AG09309 (cell line): ENCODE measurements at regions not wholly inside any gene's neighbourhood (a gene's known extent, or its start where the extent isn't known, plus 50 kb on each side); places are given as distances from the start of the nearest gene placed in this dataset.

Experiments
- DNase-seq: peaks from one replicate; pipeline ENCODE4 v3.0.0-alpha.2; 2010; ENCODE audit warnings: low read depth
- H3K4me3 ChIP-seq: 2 replicates; pipeline ENCODE4 v1.5.1; 2011; ENCODE audit warnings: mild to moderate bottlenecking, low read depth, low read length, moderate library complexity; ENCODE audit not compliant: control insufficient read depth
- CTCF ChIP-seq: IDR thresholded peaks from 2 replicates; pipeline ENCODE4 v1.5.1; 2011; ENCODE audit warnings: mild to moderate bottlenecking, low read depth, low read length, inconsistent platforms; ENCODE audit not compliant: insufficient read depth, control insufficient read depth; ENCODE audit errors: missing control alignments

GRCh38 chr12:111086947-111087700 is 166.7 kb upstream of the MYL2 start:
- no peak for TF ChIP-seq CTCF
- DNase-seq = no peak
- H3K4me3 ChIP-seq = no peak overlapping the region

- no peak for TF ChIP-seq CTCF
- no peak for DNase-seq
- H3K4me3 ChIP-seq = no peak overlapping the region
Observed at GRCh38 chr12:111085096-111085495, 164.7 kb upstream of the MYL2 start.

GRCh38 chr12:111084605-111085004 is 164.2 kb upstream of the MYL2 start:
- TF ChIP-seq CTCF = no peak
- H3K4me3 ChIP-seq = no peak overlapping the region
- no peak for DNase-seq

GRCh38 chr12:111084158-111084557 is 163.8 kb upstream of the MYL2 start:
- no peak for DNase-seq
- no peak overlapping the region for H3K4me3 ChIP-seq
- no peak for TF ChIP-seq CTCF

GRCh38 chr12:111081600-111081999 is 161.2 kb upstream of the MYL2 start:
- DNase-seq = no peak
- no peak overlapping the region for H3K4me3 ChIP-seq
- no peak for TF ChIP-seq CTCF

DNA sequence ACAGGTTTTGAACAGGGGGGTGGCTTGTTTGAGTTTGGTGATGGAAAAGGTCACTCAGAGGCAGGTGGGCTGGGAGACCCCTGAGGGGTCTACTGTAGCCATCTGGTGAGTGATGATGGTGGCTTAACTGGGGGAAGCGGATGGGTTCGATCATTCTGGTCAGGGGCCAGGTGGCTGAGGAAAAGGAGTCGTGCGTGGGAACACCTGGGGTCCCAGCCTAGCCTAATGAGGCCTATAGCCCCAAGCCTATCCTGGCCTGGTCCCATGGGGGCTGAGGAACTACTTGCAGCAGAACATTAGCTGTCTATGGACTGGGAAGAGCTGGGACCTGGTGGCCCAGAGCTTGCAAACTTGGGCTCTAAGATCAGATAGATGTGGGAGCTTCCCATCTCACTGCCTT is 158.4 kb upstream of the MYL2 start:
- no peak for DNase-seq
- TF ChIP-seq CTCF = no peak
- no peak overlapping the region for H3K4me3 ChIP-seq
